ENCODE measurements at regions not wholly inside any gene's neighbourhood (a gene's known extent, or its start where the extent isn't known, plus 50 kb on each side); places are given as distances from the start of the nearest gene placed in this dataset.
"Not testable (repeated sequence)": the region's sequence is repeated elsewhere in the genome, so short reads cannot be mapped to it uniquely, and the experiment has no call there.

DNA sequence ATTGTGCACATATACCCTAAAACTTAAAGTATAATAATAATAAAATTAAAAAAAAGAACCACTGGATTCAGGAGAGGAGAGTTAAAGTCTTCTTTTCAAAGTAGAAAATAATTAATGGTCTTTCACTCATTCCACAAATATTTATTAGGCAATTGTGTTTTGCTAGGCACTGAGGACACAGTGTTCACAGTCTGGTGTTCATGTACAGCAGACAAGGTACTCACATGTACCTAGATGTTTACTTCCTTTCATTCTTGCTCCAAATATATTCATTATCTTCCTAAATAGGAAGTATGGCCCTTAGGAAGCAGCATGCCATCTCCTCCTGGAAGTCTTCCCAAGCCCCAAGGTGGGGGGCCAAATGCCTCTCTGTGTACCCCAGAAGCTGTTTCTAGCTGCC, 265.0 kb downstream of the NPHP4 start:
- TF ChIP-seq, protein P1, sequence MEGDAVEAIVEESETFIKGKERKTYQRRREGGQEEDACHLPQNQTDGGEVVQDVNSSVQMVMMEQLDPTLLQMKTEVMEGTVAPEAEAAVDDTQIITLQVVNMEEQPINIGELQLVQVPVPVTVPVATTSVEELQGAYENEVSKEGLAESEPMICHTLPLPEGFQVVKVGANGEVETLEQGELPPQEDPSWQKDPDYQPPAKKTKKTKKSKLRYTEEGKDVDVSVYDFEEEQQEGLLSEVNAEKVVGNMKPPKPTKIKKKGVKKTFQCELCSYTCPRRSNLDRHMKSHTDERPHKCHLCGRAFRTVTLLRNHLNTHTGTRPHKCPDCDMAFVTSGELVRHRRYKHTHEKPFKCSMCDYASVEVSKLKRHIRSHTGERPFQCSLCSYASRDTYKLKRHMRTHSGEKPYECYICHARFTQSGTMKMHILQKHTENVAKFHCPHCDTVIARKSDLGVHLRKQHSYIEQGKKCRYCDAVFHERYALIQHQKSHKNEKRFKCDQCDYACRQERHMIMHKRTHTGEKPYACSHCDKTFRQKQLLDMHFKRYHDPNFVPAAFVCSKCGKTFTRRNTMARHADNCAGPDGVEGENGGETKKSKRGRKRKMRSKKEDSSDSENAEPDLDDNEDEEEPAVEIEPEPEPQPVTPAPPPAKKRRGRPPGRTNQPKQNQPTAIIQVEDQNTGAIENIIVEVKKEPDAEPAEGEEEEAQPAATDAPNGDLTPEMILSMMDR (IDR thresholded peaks at IDR 0.05): no peak
- TF ChIP-seq POLR2A (IDR thresholded peaks at IDR 0.05): no peak
- Histone ChIP-seq H3K4me1 (no peaks in the 10 kb centered on the region), H3K36me3 (ENCODE audit: low read depth, missing control alignments) (no peaks in the 10 kb centered on the region), H3K4me3 (no peak overlapping the region), H3K9me3 (no peaks in the 10 kb centered on the region), H3K27me3 (no peaks in the 10 kb centered on the region), H3K27ac (no peak overlapping the region)
- intact Hi-C loops (cut with DNase I; ENCODE audit: low total_unique reads): no loop called here
- no peak for DNase-seq

DNA sequence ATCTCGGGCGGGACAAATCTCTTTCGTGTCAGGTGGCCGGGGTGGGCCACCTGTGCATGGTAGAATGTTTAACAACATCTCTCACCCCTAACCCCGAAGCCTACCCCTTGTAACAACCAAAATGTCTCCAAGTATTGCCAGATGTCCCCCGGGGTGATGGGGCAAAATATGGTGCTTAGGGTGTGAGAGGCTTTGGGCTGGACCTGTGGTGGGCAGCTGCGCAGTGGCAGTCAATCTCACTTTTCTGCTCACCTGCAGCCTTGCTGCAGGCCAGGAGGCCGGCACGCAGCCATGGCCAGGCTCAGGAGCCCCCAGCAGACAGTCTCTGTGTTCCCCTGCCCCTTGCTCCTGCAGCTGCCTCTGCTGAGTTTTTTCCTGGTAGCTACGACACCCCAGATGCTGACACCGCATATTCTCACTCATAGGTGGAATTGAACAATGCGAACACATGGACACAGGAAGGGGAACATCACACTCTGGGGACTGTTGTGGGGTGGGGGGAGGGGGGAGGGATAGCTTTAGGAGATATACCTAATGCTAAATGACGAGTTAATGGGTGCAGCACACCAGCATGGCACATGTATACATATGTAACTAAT, 265.5 kb downstream of the NPHP4 start:
- DNase-seq; H3K27ac ChIP-seq; H3K4me1 ChIP-seq; H3K4me3 ChIP-seq; H3K9me3 ChIP-seq; H3K27me3 ChIP-seq; H3K36me3 ChIP-seq (ENCODE audit: low read depth, missing control alignments); intact Hi-C loops (cut with DNase I; ENCODE audit: low total_unique reads): not testable (repeated sequence)
- WGBS, 2 donors: 85 to 88% methylated on average over 10 to 13 of the region's 13 CpGs

DNA sequence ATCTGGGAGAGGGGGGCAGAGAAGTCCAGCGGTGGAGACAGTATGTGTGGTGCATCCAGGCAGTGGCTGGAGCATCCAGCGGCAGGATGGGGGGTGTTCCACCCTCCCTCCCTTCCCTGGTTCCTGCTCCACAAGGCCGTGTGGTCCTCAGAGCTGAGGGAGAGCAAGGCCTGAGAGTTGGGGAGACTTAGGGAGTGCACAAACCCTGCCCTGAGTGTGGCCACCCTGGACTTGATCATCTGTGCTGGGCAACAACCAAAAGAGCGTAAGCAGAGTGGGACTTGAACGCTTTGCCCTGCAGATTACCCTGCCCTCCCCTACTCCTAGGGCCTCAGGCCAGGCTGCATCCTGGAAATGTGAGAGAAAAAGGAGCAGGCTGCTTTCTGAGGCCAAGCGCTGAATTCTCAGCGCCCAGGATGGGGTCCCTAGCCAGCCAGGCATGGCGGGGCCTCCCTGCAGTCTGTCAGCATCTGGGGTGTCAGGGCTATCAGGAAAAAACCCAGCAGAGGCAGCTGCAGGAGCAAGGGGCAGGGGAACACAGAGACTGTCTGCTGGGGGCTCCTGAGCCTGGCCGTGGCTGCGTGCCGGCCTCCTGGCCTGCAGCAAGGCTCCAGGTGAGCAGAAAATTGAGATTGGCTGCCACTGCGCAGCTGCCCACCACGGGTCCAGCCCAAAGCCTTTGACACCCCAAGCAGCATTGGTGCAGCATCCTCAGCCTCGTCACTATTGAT, 266.2 kb downstream of the NPHP4 start:
- H3K4me1 ChIP-seq: no peaks in the 10 kb centered on the region
- 76 to 81% methylated on average over 11 to 14 of the region's 14 CpGs for WGBS, 2 donors
- H3K27me3 ChIP-seq: no peaks in the 10 kb centered on the region
- H3K27ac ChIP-seq: no peak overlapping the region
- H3K9me3 ChIP-seq: no peaks in the 10 kb centered on the region
- TF ChIP-seq, protein P1 (IDR thresholded peaks at IDR 0.05): no peak
- no peak for TF ChIP-seq POLR2A (IDR thresholded peaks at IDR 0.05)
- intact Hi-C loops (cut with DNase I; ENCODE audit: low total_unique reads): no loop called here
- no peak for DNase-seq
- H3K36me3 ChIP-seq (ENCODE audit: low read depth, missing control alignments): no peaks in the 10 kb centered on the region
- no peak overlapping the region for H3K4me3 ChIP-seq

DNA sequence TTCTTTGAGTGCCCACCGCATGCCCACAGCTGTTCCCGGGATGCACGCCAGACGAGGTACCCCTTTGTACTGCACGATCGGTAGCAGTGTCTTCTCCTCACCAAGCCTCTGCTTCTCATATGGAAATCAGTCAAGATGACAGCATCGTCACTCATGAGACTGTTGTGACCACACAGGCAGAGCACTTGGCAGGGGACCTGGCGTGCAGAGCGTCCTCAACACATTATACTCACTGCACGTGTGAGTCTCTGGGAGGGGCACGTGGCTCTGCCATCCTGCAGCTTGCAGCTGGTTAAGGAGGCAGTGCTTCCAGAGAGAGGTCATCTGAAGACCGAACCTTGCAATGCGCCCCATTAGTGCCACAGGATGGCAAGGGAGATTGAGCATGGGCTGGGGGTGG, 266.8 kb downstream of the NPHP4 start:
- Histone ChIP-seq H3K9me3 (no peaks in the 10 kb centered on the region), H3K27ac (no peak overlapping the region), H3K27me3 (no peaks in the 10 kb centered on the region), H3K4me1 (no peaks in the 10 kb centered on the region), H3K4me3 (no peak overlapping the region), H3K36me3 (ENCODE audit: low read depth, missing control alignments) (no peaks in the 10 kb centered on the region)
- no peak for DNase-seq
- TF ChIP-seq POLR2A (IDR thresholded peaks at IDR 0.05): no peak
- TF ChIP-seq, protein P1 (IDR thresholded peaks at IDR 0.05): no peak
- WGBS, 2 donors: 80 to 93% methylated on average over 9 to 13 of the region's 13 CpGs
- intact Hi-C loops (cut with DNase I; ENCODE audit: low total_unique reads): no loop called here

DNA sequence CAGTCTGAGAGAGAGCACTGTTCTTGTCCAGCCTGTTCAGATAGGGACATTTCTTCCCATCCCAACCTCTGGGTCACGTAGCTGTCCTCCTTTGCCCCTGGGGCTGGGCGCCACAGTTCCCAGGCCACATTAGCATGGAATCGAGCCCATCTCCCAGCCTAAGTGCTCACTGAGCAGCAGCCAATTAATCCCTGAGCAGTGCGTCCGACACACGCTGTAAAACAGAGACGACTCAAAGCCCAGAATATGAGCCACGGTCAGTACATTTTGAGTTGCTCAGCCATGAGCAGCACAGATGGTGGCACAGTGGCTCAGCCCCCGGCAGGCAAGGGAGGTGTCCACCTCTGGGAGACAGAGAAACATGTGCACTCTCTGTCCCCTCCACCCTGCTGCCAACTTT, 267.4 kb downstream of the NPHP4 start:
- no peaks in the 10 kb centered on the region for H3K4me1 ChIP-seq
- no peak overlapping the region for H3K27ac ChIP-seq
- TF ChIP-seq, protein P1 (IDR thresholded peaks at IDR 0.05): no peak
- no peak for TF ChIP-seq POLR2A (IDR thresholded peaks at IDR 0.05)
- DNase-seq: no peak
- intact Hi-C loops (cut with DNase I; ENCODE audit: low total_unique reads): no loop called here
- H3K36me3 ChIP-seq (ENCODE audit: low read depth, missing control alignments): no peaks in the 10 kb centered on the region
- H3K27me3 ChIP-seq: no peaks in the 10 kb centered on the region
- no peak overlapping the region for H3K4me3 ChIP-seq
- 67 to 75% methylated on average over 6 to 9 of the region's 9 CpGs for WGBS, 2 donors
- no peaks in the 10 kb centered on the region for H3K9me3 ChIP-seq
